ENCODE measurements at regions not wholly inside any gene's neighbourhood (a gene's known extent, or its start where the extent isn't known, plus 50 kb on each side); places are given as distances from the start of the nearest gene placed in this dataset.

DNA sequence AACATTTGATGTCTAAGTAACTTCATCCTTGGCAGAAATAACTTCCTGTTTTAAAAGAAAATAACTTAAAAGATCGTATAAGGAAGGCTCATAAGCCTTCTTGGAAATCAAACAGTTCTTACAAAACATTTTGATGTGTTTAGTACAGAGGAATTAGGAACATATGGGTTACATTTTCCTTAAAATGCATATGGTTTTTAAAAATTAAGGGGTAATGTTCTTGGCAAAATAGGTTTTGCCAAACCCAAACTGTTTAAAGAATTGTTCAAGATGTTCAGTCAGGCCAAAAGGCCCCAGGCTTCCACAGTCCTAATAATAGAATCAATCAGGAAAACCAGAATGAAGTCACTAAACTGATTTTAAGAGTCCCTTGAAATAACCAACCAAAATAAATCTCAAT lies 142.7 kb upstream of the SLC35B3 start:
- TF ChIP-seq, protein P1, sequence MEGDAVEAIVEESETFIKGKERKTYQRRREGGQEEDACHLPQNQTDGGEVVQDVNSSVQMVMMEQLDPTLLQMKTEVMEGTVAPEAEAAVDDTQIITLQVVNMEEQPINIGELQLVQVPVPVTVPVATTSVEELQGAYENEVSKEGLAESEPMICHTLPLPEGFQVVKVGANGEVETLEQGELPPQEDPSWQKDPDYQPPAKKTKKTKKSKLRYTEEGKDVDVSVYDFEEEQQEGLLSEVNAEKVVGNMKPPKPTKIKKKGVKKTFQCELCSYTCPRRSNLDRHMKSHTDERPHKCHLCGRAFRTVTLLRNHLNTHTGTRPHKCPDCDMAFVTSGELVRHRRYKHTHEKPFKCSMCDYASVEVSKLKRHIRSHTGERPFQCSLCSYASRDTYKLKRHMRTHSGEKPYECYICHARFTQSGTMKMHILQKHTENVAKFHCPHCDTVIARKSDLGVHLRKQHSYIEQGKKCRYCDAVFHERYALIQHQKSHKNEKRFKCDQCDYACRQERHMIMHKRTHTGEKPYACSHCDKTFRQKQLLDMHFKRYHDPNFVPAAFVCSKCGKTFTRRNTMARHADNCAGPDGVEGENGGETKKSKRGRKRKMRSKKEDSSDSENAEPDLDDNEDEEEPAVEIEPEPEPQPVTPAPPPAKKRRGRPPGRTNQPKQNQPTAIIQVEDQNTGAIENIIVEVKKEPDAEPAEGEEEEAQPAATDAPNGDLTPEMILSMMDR (IDR thresholded peaks at IDR 0.05; ENCODE audit: low read depth, low read length): no peak
- H3K4me3 ChIP-seq (ENCODE audit: low read depth, low read length): no peak overlapping the region

DNA sequence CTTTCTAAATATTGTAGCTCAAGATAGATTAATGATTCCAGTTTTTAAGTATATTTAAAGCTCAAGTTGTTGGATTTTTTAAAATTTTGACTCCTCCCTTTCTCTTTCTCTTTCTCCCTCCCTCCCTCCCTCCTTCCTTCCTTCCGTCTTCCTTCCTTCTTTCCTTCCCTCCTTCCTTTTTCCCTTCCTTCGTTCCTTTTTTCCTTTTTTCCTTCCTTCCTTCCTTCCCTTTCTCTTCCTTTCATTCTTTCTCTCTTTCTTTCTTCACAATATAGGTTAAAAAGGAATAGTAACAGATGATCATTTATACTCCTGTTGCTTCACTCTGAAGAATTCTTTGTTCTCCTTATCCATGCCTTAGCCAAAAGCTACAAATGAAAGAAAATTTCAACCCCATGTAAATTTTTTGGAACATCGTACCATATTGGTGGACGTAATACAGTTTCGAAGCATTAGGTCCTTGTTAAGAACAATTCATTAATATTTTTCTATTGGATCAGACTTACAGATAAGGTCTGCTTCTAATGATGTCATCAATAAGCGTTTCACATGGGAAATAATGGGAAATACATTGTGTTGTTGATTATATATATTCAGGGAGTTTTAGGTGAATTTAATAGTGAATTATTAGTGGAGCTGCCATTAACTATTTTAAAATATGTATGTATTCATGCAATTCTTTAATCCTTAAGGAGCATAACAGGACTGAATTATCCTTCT lies 139.6 kb upstream of the SLC35B3 start:
- no peak overlapping the region for H3K4me3 ChIP-seq (ENCODE audit: low read depth, low read length)
- TF ChIP-seq, protein P1 (IDR thresholded peaks at IDR 0.05; ENCODE audit: low read depth, low read length): no peak

DNA sequence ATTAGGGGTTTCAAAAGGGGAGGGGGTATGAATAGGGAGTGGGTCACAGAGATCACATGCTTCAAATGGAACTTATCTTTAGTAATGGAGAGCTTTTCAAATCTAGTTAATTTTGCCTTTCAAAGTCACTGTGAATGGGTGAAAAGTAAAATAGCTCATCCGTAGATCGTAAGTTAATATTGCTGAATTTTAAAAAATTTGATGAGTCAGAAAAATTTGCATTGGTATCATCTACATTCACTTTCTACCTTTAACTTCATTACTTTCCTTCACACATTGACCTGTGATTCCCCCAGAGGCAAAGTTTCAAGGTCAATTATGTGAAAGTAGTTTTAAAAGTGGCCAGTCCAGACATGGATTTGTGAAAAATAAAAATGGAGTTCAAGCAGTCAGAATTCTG lies 139.0 kb upstream of the SLC35B3 start:
- TF ChIP-seq, protein P1 (IDR thresholded peaks at IDR 0.05; ENCODE audit: low read depth, low read length): no peak

DNA sequence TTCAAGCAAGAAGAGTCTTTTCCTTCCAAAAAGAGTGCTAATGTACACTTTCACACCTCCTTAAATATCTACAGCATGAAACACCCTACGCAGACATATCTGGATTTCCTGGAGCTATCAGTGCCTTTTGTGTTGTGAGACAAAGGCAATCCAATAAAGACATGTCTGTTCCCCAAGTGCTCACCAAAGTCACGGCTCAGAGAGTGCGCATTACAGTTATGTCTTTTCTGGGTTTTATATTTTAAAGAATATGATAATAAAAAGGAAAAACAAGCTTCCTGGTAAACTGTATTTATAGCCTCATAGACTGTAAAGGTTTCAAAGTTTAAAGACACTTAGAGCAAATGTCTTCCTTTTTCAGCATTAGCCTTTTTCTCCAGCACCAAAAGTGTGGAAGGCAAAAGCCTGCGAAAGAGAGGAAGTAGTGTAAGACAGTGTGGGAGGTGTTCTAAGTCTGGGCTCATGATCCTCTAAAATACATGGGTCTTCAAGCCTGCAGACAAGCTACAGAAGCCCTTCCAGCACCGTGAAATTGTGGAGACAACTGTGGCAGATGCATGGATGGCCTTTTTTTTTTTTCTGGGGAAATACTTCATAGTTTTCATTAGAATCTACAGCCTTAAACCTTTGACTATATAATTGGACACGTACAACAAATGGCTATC lies 135.0 kb upstream of the SLC35B3 start:
- no peak overlapping the region for H3K4me3 ChIP-seq (ENCODE audit: low read depth, low read length)
- TF ChIP-seq, protein P1 (IDR thresholded peaks at IDR 0.05; ENCODE audit: low read depth, low read length): no peak

More for the DNA sequence above, 139.0 kb upstream of the SLC35B3 start:
- no peak overlapping the region for H3K4me3 ChIP-seq (ENCODE audit: low read depth, low read length)

DNA sequence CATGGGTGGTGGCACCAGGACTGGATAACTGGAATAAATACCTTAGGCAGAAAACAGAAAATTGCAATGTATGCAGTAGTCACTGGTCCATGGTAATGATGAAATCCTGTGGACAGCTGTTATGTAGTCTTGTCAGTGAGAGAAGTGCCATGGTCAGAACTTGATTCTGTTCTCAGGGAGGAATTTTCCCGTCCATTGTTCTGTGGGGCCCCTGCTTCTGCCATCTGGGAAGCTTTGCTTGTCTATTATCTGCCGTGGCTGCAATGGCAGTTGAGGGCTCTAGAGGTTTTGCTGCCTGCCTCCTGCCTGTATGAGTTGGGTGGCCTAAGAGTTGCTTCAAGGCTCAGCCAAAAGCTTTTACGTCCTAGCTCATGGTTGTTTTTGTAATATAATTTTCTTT lies 126.8 kb upstream of the SLC35B3 start:
- H3K4me3 ChIP-seq (ENCODE audit: low read depth, low read length): no peak overlapping the region
- TF ChIP-seq, protein P1 (IDR thresholded peaks at IDR 0.05; ENCODE audit: low read depth, low read length): no peak

DNA sequence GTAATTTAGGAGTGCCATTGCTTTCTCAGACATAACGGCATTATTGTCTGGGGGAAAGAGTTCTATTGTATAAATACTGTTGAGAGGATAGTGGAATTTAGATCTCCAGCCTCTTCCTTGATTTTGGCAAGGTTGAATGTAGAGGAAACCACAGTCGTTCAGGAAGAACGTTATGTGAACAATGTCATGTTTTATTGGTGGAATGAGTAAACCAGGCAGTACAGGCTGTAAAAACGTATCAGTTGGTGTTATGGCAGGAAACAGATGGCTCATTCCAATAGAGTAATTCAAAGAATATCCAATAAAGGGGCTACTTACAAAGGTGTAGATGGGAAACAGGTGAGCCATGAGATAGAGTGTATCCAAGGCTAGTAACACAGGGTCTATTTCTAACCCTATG lies 123.6 kb upstream of the SLC35B3 start:
- TF ChIP-seq, protein P1 (IDR thresholded peaks at IDR 0.05; ENCODE audit: low read depth, low read length): no peak
- no peak overlapping the region for H3K4me3 ChIP-seq (ENCODE audit: low read depth, low read length)

DNA sequence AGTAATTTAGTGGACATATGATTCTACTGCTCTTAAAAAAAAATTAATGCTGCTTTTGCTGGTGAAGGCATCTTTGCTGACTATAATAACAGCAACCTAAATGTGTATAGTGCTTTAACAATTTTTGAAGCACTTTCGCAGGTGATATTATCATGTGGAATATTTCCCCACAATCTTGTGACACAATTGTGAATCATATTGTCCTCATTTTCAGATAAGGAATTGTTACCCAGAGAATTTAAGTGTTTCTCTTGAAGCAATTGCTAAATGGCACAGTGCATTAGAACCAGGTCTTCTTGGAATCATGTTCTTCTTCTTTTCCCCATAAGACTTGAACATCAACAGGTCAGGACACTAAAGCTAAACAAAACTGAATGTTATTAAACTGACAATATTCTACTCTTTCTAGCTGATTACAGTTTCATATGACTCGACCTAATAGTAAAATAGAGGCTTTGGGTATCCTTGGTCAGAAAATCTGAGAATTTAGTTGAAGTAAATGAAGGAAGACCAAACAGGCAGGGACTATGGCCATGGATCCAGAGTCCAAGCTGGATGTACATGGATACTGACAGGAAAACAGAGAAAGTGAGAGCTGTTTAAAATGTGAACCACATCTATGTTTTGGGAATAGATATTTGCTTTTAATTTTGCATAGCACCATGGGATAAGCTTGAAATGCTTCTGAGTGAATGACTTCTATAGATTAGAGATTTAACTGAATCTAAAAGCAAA lies 121.8 kb upstream of the SLC35B3 start:
- TF ChIP-seq, protein P1 (IDR thresholded peaks at IDR 0.05; ENCODE audit: low read depth, low read length): no peak
- no peak overlapping the region for H3K4me3 ChIP-seq (ENCODE audit: low read depth, low read length)

Data from WI38 (cell line).